Stimulated activated CD4-positive, alpha-beta T cell treated with anti-CD3 and anti-CD28 coated beads, Interleukin-12 subunit alpha, Interleukin-12 subunit beta, amount 100 ng/mL, for 4 hours (primary cell): ENCODE measurements at regions not wholly inside any gene's neighbourhood (a gene's known extent, or its start where the extent isn't known, plus 50 kb on each side); places are given as distances from the start of the nearest gene placed in this dataset.
A peak's percentile ranks its signal among the peaks of the same experiment; 100 is the strongest.

Source experiments
- DNase-seq: peaks from one replicate; pipeline ENCODE4 v3.0.0-alpha.2; 2020

GRCh38 chr1:22267413-22268175 lies 124.7 kb upstream of the WNT4 start:
- no peak for DNase-seq

GRCh38 chr1:22268327-22268726 lies 125.4 kb upstream of the WNT4 start:
- no peak for DNase-seq

GRCh38 chr1:22271847-22272801 lies 129.2 kb upstream of the WNT4 start:
- DNase-seq: no peak

- DNase-seq: no peak
Observed at GRCh38 chr1:22273686-22274681, 131.1 kb upstream of the WNT4 start.

DNA sequence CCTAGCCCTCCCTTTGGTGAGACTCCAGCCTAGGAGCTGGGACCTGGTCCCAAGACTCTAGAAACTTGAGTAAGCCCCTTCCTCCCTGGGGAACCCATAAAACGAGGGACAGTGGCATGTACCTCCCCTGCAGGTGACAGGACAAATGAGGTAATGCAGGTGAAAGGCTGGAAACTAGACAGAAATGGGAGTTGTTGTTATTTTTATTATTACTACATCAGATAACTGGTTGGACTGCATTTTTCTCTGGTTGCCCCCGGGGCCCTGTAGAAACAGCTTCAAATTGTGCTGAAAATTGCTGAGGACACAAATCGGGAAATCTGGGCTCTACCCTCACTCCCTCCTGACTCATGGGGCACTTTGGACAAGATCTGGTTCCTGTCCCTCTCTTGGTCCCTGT lies 132.3 kb upstream of the WNT4 start:
- no peak for DNase-seq

GRCh38 chr1:22275626-22276395 lies 132.9 kb upstream of the WNT4 start:
- peak; percentile 31 for DNase-seq

GRCh38 chr1:22276396-22276748 lies 133.5 kb upstream of the WNT4 start:
- no peak for DNase-seq

GRCh38 chr1:22277662-22278061 lies 134.8 kb upstream of the WNT4 start:
- no peak for DNase-seq

- no peak for DNase-seq
Observed at GRCh38 chr1:22279735-22280134, 136.8 kb upstream of the WNT4 start.

GRCh38 chr1:22280526-22280925 lies 137.6 kb upstream of the WNT4 start:
- DNase-seq: no peak

DNA sequence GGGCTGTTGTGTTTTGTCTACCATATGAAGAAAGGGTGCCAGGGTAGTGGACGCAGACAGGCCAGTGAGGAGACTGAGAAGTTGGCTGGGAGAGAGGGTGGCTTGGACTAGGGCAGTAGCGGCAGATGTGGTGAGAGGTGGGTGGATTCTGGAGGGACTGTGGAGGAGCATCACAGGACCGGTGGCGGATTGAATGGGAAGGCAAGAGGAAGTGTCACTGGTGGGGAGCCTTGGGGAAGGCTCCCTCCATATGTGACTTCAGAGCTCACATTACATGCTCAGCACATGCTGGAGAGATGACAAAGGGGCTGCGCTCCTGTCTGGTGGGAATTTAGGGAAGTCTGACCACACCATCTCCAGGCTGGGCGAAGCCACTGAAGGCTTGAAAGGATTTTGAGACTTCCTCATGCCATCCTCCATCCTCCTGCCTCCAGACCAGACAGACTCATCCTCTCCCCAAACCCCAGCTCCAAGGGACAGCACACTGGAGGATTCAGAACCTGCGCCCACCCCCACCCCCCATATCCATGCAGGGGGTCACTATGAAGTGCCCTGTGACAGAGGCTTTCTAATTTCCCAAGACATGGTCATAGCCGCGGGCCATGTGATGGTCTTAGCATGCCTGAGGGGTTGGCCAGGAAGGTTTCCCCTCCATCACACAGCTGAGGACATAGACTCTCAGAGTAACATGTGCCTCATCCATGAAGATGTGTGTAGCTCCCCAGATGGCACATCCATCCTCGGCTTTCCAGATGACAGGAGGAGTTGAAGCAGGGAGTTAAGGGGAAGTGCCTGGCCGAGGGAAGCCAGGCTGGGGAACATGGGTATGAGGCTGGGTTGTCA lies 138.8 kb upstream of the WNT4 start:
- no peak for DNase-seq

DNA sequence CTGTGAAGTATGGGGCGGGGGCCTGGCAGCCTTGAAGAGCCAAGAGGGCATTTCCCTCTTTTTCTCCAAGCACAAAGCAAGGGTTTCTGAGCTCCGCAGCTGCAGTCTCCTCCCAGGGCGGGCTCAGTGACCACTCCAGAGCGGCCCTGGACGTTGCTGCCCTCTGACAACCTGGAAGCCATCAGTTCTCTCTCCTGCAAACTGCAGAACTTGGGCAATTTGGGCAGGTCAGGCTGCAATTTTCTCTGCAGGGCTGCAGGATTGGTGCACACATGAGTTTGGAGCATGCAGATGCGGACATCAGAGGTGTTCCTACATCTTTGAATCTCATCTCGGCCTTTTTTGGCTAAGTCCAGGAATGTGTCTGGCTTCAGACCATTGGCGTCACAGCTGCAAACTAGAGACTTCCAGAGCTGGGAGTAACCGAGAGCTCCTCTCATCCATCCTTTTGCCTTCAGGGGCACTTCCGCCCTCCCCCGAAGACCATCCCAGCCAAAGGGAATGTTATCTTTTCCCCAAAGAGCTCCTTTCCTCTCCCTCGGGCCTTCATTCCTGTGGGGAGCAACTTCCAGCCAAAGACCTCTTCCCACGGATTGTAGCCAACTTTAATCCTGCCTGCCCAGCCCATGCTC lies 139.6 kb upstream of the WNT4 start:
- no peak for DNase-seq

DNA sequence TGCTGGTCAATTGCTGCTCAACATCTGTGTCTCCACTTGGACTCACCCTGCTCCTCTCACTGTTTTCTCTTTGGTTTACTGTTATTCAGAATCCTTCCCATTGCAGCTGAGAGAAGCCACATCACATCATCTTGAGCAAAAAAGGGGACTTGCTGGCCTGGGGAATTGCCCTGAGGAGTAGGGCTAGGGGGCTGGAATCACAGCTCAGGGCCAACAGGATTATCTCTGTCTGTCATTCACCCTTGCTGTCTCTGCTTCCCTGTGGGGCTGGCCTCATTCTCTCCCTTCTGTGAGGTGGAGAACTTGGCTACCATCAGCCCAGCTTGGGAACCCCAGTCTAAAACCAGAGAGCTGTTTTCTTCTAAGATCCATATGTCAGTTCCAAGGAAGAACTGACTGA lies 140.7 kb upstream of the WNT4 start:
- DNase-seq: no peak

GRCh38 chr1:22284236-22284635 lies 141.3 kb upstream of the WNT4 start:
- no peak for DNase-seq

GRCh38 chr1:22284906-22285548 lies 142.1 kb upstream of the WNT4 start:
- DNase-seq: no peak

DNA sequence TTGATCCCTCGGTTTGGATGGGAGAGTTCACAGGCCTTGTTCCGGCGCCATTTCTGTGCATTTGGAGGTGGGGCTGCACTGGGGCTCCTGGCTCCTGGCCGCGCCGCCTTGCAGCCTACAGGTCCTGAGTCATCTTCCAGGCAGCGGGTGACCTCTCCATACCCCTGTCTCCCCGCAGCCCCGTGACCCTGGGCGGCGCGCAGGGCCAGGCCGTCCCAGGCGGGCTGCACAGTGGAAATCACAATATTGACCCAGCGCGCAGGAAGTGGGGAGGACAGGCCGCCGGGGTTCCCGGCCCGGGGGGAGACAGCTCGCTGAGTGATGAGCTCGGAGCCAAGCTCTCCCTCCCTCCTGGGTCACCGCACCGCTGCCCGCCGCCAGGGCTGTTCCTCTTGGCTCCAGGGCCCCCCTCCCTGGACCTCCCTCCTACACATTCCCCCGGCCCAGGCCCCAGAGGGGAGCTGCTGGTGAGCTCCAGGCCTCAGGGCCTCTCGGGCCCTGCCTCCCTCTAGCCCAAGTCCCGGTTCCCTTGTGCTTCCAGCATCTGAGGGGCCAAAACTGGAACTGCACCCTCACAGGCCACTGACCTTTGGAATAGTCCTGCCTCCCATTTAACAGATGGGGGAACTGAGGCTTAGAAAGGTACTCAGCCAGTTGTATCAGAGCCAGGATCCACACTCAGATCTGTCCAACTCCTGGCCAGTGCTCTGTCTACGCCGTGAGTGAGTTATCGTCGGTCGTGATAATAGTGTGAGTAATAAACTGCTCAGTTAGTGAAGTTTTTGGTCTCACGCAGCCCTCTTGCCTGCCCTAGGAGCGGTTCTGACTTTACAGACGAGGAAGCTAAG lies 142.9 kb upstream of the WNT4 start:
- no peak for DNase-seq

DNA sequence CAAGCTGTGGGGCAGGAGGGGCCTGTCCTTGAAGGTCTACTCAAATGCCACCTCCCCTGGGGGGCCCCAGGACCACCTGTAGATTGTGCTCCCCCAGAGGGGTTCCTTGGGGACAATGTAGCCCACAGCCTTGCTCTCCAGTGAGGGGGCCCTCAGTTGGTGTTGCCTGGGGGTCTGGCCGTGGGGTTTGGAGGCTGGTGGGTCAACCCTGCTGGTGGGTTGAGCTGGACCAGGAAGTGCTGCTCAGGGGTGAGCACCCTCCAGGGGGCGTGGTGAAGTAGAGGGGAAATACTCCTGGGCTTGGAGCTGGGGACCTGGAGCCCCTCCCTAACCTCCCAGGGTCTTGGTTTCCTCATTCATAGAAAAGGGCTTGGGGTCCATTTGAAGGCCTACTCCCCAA lies 143.6 kb upstream of the WNT4 start:
- no peak for DNase-seq

DNA sequence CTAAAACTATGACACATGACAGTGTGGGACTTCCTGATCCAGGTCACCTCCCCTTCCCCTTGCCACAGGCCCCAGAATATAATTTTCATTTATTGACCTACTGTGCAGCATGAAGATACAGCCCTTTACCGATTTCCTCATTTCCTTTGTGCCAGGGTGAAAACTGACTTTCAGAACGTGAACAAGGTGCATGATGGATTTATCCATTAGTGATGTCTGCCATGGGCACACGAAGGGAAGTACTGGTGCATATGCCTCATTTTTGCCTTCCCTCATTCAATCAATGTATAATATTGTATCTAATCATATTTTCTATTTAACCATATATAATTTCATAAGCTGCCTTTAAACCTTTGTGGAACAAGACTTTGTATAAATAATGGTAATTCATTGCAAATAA lies 144.4 kb upstream of the WNT4 start:
- DNase-seq: no peak

- no peak for DNase-seq
Observed at GRCh38 chr1:22287946-22288520, 145.1 kb upstream of the WNT4 start.
